ENCODE measurements at regions not wholly inside any gene's neighbourhood (a gene's known extent, or its start where the extent isn't known, plus 50 kb on each side); places are given as distances from the start of the nearest gene placed in this dataset.

- TF ChIP-seq CTCF (IDR thresholded peaks at IDR 0.05) (no peak), POLR2A (IDR thresholded peaks at IDR 0.05) (no peak)
Measured at GRCh38 chr1:195294911-195295310, 1313.3 kb downstream of the KCNT2 start.
